HEK293 (cell line): ENCODE measurements at regions not wholly inside any gene's neighbourhood (a gene's known extent, or its start where the extent isn't known, plus 50 kb on each side); places are given as distances from the start of the nearest gene placed in this dataset.

Source experiments
- CTCF ChIA-PET: fragments of 350-600 bp; formaldehyde crosslinking; extraction: SDS; loops from one replicate; lab custom pipeline; 2021; ENCODE audit warnings: antibody characterized with exemption; lab: Yijun Ruan, JAX
- POLR2A ChIA-PET: fragments of 300-600 bp; formaldehyde crosslinking; extraction: SDS; loops from one replicate; lab custom pipeline; 2020; ENCODE audit warnings: antibody characterized with exemption, inconsistent platforms; lab: Yijun Ruan, JAX
- H3K27ac ChIP-seq: fragments of 200-500 bp; sonication (Bioruptor generic); 2 replicates; pipeline ENCODE4 v1.5.1; 2014; ENCODE audit warnings: low read depth, low read length, control low read depth, inconsistent platforms; ENCODE audit errors: extremely low read depth
- H3K36me3 ChIP-seq, 2 experiments: fragments of 200-500 bp in 1 of 2; sonication (Bioruptor generic) in 1 of 2; 1 replicate in 1 of 2; 2 replicates in 1 of 2; pipeline ENCODE4 v1.5.1; 2014 to 2017; ENCODE audit warnings: inconsistent platforms in 2 of 2, low read length in 2 of 2; ENCODE audit not compliant: control insufficient read depth in 2 of 2, insufficient read depth in 1 of 2
- H3K4me1 ChIP-seq: fragments of 200-500 bp; sonication (Bioruptor generic); 2 replicates; pipeline ENCODE4 v1.5.1; 2014; ENCODE audit warnings: mild to moderate bottlenecking, low read length, inconsistent platforms; ENCODE audit not compliant: control insufficient read depth, insufficient read depth
- H3K4me3 ChIP-seq: 2 replicates; pipeline ENCODE4 v1.5.1; 2011; ENCODE audit warnings: low read depth, mild to moderate bottlenecking, control low read depth, low read length, moderate library complexity
- H3K9me3 ChIP-seq: fragments of 200-500 bp; sonication (Bioruptor generic); 2 replicates; pipeline ENCODE4 v1.5.1; 2014; ENCODE audit warnings: low read depth, low read length, inconsistent platforms; ENCODE audit not compliant: control insufficient read depth, insufficient read depth
- IKZF3 ChIP-seq: fragments of 450-650 bp; IDR thresholded peaks from 2 replicates; pipeline ENCODE4 v1.5.0; 2018; ENCODE audit warnings: missing biosample characterization, mild to moderate bottlenecking, missing genetic modification characterization, moderate library complexity
- KLF1 ChIP-seq: fragments of 450-650 bp; formaldehyde crosslinking; IDR thresholded peaks from 2 replicates; pipeline ENCODE4 v1.5.1; 2016; ENCODE audit warnings: missing biosample characterization, missing genetic modification characterization
- KLF10 ChIP-seq: fragments of 450-650 bp; IDR thresholded peaks from 2 replicates; pipeline ENCODE4 v1.5.1; 2018; ENCODE audit warnings: missing biosample characterization, mild to moderate bottlenecking, missing genetic modification characterization
- KLF7 ChIP-seq: fragments of 450-650 bp; formaldehyde crosslinking; IDR thresholded peaks from 2 replicates; pipeline ENCODE4 v1.5.1; 2016; ENCODE audit warnings: missing biosample characterization, missing genetic modification characterization, borderline replicate concordance
- PRDM1 ChIP-seq: fragments of 450-650 bp; formaldehyde crosslinking; IDR thresholded peaks from 2 replicates; pipeline ENCODE4; 2016; ENCODE audit warnings: missing biosample characterization, missing genetic modification characterization
- PRDM4 ChIP-seq: fragments of 450-650 bp; formaldehyde crosslinking; IDR thresholded peaks from 2 replicates; pipeline ENCODE4 v1.5.1; 2017; ENCODE audit warnings: missing biosample characterization, missing genetic modification characterization
- RBAK ChIP-seq: fragments of 450-650 bp; formaldehyde crosslinking; IDR thresholded peaks from 2 replicates; pipeline ENCODE4 v1.5.1; 2016; ENCODE audit warnings: missing biosample characterization, missing genetic modification characterization
- TRIM28 ChIP-seq: IDR thresholded peaks from 2 replicates; pipeline ENCODE4 v1.6.1; 2011; ENCODE audit warnings: low read length, control low read depth, borderline replicate concordance
- TSHZ1 ChIP-seq: fragments of 450-650 bp; formaldehyde crosslinking; IDR thresholded peaks from 2 replicates; pipeline ENCODE4 v1.5.1; 2016; ENCODE audit warnings: missing biosample characterization, missing genetic modification characterization, borderline replicate concordance
- ZBTB44 ChIP-seq: fragments of 450-650 bp; IDR thresholded peaks from 2 replicates; pipeline ENCODE4 v1.5.1; 2018; ENCODE audit warnings: missing biosample characterization, mild to moderate bottlenecking, missing genetic modification characterization
- ZNF133 ChIP-seq: fragments of 450-650 bp; formaldehyde crosslinking; IDR thresholded peaks from 2 replicates; pipeline ENCODE4 v1.5.1; 2016; ENCODE audit warnings: missing biosample characterization, missing genetic modification characterization
- ZNF155 ChIP-seq: fragments of 450-650 bp; formaldehyde crosslinking; IDR thresholded peaks from 2 replicates; pipeline ENCODE4 v1.5.1; 2016; ENCODE audit warnings: missing biosample characterization, missing genetic modification characterization
- ZNF211 ChIP-seq: fragments of 450-650 bp; formaldehyde crosslinking; IDR thresholded peaks from 2 replicates; pipeline ENCODE4 v1.5.1; 2016; ENCODE audit warnings: low read depth, missing biosample characterization, missing genetic modification characterization
- ZNF423 ChIP-seq: fragments of 450-650 bp; formaldehyde crosslinking; IDR thresholded peaks from 2 replicates; pipeline ENCODE4 v1.5.1; 2016; ENCODE audit warnings: missing biosample characterization, missing genetic modification characterization
- ZNF513 ChIP-seq: fragments of 450-650 bp; IDR thresholded peaks from 2 replicates; pipeline ENCODE4 v1.5.1; 2018; ENCODE audit warnings: missing biosample characterization, missing genetic modification characterization
- ZNF521 ChIP-seq: fragments of 450-650 bp; formaldehyde crosslinking; IDR thresholded peaks from 2 replicates; pipeline ENCODE4 v1.5.1; 2017; ENCODE audit warnings: missing biosample characterization, mild to moderate bottlenecking, missing genetic modification characterization
- ZNF558 ChIP-seq: fragments of 450-650 bp; formaldehyde crosslinking; IDR thresholded peaks from 2 replicates; pipeline ENCODE4 v1.5.1; 2016; ENCODE audit warnings: missing biosample characterization, missing genetic modification characterization
- ZNF580 ChIP-seq: fragments of 450-650 bp; formaldehyde crosslinking; IDR thresholded peaks from 2 replicates; pipeline ENCODE4 v1.5.1; 2016; ENCODE audit warnings: missing biosample characterization, missing genetic modification characterization
- ZNF624 ChIP-seq: fragments of 450-650 bp; formaldehyde crosslinking; IDR thresholded peaks from 2 replicates; pipeline ENCODE4 v1.5.1; 2017; ENCODE audit warnings: missing biosample characterization, missing genetic modification characterization

GRCh38 chr7:35495844-35496243 is 199.1 kb downstream of the HERPUD2 start:
- TF ChIP-seq IKZF3 (tag by site-specific recombination) (no peak), ZNF558 (tag by site-specific recombination) (no peak), ZNF211 (tag by site-specific recombination) (no peak), KLF10 (no peak)
- CTCF ChIA-PET = no interaction called here
- H3K4me1 ChIP-seq = no peaks in the 10 kb centered on the region
- no peak overlapping the region for H3K4me3 ChIP-seq
- POLR2A ChIA-PET = no interaction called here
- H3K27ac ChIP-seq = no peak overlapping the region
- H3K36me3 ChIP-seq = no peaks in the 10 kb centered on the region
- no peaks in the 10 kb centered on the region for H3K9me3 ChIP-seq

GRCh38 chr7:35495377-35495776 is 199.6 kb downstream of the HERPUD2 start:
- POLR2A ChIA-PET = no interaction called here
- H3K27ac ChIP-seq = no peak overlapping the region
- TF ChIP-seq TSHZ1 (tag by site-specific recombination) = no peak
- no peak for TF ChIP-seq PRDM1 (tag by site-specific recombination)
- TF ChIP-seq ZNF211 (tag by site-specific recombination) = no peak
- TF ChIP-seq TRIM28 = no peak
- no peak for TF ChIP-seq ZNF624 (tag by site-specific recombination)
- TF ChIP-seq ZNF521 (tag by site-specific recombination) = no peak
- TF ChIP-seq ZBTB44 = no peak
- no peak for TF ChIP-seq ZNF423 (tag by site-specific recombination)
- no peak for TF ChIP-seq ZNF580 (tag by site-specific recombination)
- no peak for TF ChIP-seq PRDM4 (tag by site-specific recombination)
- no peak for TF ChIP-seq KLF1 (tag by site-specific recombination)
- no peak for TF ChIP-seq RBAK
- no peak for TF ChIP-seq ZNF155 (tag by site-specific recombination)
- no peak for TF ChIP-seq ZNF133 (tag by site-specific recombination)
- TF ChIP-seq KLF7 (tag by site-specific recombination) = no peak
- no peak for TF ChIP-seq ZNF513
- H3K4me3 ChIP-seq = no peak overlapping the region
- no peaks in the 10 kb centered on the region for H3K36me3 ChIP-seq
- H3K4me1 ChIP-seq = no peaks in the 10 kb centered on the region
- CTCF ChIA-PET = no interaction called here
- H3K9me3 ChIP-seq = no peaks in the 10 kb centered on the region
